GM12878 (cell line): ENCODE measurements at regions not wholly inside any gene's neighbourhood (a gene's known extent, or its start where the extent isn't known, plus 50 kb on each side); places are given as distances from the start of the nearest gene placed in this dataset.

Source experiments
- ATAC-seq: fragments of 200-7000 bp; cut with Tn5 transposase; 3 replicates; pipeline ENCODE4 v1.9.1; 2020; ENCODE audit warnings: mild to moderate bottlenecking, moderate library complexity
- BruUV-seq: library from RNA; stranded (reverse); fragments of 400-500 nt; replicated peaks from 2 replicates; lab custom pipeline; 2021; lab: Mats Ljungman, UMichigan
- CTCF ChIA-PET: fragments of 300-600 bp; sonication (Branson Sonifier 250); formaldehyde crosslinking; extraction: SDS; loops from one replicate; lab custom pipeline; 2021; ENCODE audit warnings: inconsistent platforms; lab: Yijun Ruan, JAX
- POLR2A ChIA-PET: fragments of 350-600 bp; formaldehyde crosslinking; extraction: SDS; loops from one replicate; lab custom pipeline; 2021; ENCODE audit warnings: inconsistent platforms; lab: Charles Lee
- RAD21 ChIA-PET: fragments of 300-600 bp; sonication (Branson Sonifier 250); formaldehyde crosslinking; loops from one replicate; lab custom pipeline; 2023; ENCODE audit warnings: antibody characterized with exemption; ENCODE audit not compliant: unreplicated experiment; lab: Charles Lee
- SMC1A ChIA-PET: fragments of 300-600 bp; sonication (Branson Sonifier 250); formaldehyde crosslinking; loops from one replicate; lab custom pipeline; 2023; ENCODE audit not compliant: unreplicated experiment, uncharacterized antibody; lab: Charles Lee
- DNase-seq: peaks from one replicate; pipeline ENCODE4 v3.0.0-alpha.2; 2011; ENCODE audit warnings: low read depth, low spot score
- FAIRE-seq: peaks from 3 replicates; lab custom pipeline; 2011; peaks lifted over from hg19 to GRCh38; lab: Jason Lieb, UNC
- H2AFZ ChIP-seq: 2 replicates; pipeline ENCODE4 v1.6.0; 2011; ENCODE audit warnings: low read depth, low read length, control low read depth; ENCODE audit not compliant: control insufficient read depth
- H3K27ac ChIP-seq: 2 replicates; pipeline ENCODE4 v1.5.1; 2011; ENCODE audit warnings: control low read depth; ENCODE audit not compliant: control insufficient read depth, insufficient read depth
- H3K27me3 ChIP-seq, 2 experiments: replicated peaks in 1 of 2; 2 replicates each; pipeline versions ENCODE4 v1.6.0 to v1.6.1; 2011; ENCODE audit warnings: low read length in 1 of 2; ENCODE audit not compliant: control insufficient read depth in 2 of 2, insufficient read depth in 2 of 2
- H3K36me3 ChIP-seq, 2 experiments: 2 replicates each; pipeline ENCODE4 v1.5.1; 2011; ENCODE audit warnings: low read length in 1 of 2; ENCODE audit not compliant: control insufficient read depth in 2 of 2, insufficient read depth in 2 of 2
- H3K4me1 ChIP-seq: 2 replicates; pipeline ENCODE4 v1.6.1; 2011; ENCODE audit warnings: mild to moderate bottlenecking, low read length, moderate library complexity, mixed read lengths; ENCODE audit not compliant: control insufficient read depth, insufficient read depth
- H3K4me2 ChIP-seq: 2 replicates; pipeline ENCODE4 v1.6.0; 2011; ENCODE audit warnings: control low read depth; ENCODE audit not compliant: control insufficient read depth, insufficient read depth
- H3K4me3 ChIP-seq: fragments of 200-600 bp; sonication (generic); 2 replicates; pipeline ENCODE4 v1.5.1; 2016
- H3K79me2 ChIP-seq: 2 replicates; pipeline ENCODE4 v1.6.0; 2011; ENCODE audit warnings: low read length; ENCODE audit not compliant: control insufficient read depth, insufficient read depth
- H3K9ac ChIP-seq: 2 replicates; pipeline ENCODE4 v1.8.0; 2011; ENCODE audit warnings: low read length, control low read depth, mixed read lengths; ENCODE audit not compliant: control insufficient read depth, insufficient read depth
- H3K9me3 ChIP-seq: replicated peaks from 3 replicates; pipeline ENCODE4 v1.5.1; 2011; ENCODE audit warnings: mild to moderate bottlenecking, low read length; ENCODE audit not compliant: control insufficient read depth, insufficient read depth
- H4K20me1 ChIP-seq: 2 replicates; pipeline ENCODE4 v1.6.0; 2011; ENCODE audit not compliant: control insufficient read depth, insufficient read depth
- CBFB ChIP-seq: IDR thresholded peaks from 2 replicates; pipeline ENCODE4 v1.6.1; 2016; ENCODE audit warnings: antibody characterized with exemption, low read depth
- CEBPB ChIP-seq, 2 experiments: fragments of 150-350 bp in 1 of 2; IDR thresholded peaks; 2 replicates each; pipeline ENCODE4 v1.6.1; 2012 to 2014; ENCODE audit warnings: low read depth in 2 of 2, low read length in 2 of 2, borderline replicate concordance in 1 of 2, inconsistent platforms in 1 of 2
- CREB1 ChIP-seq: IDR thresholded peaks from 2 replicates; pipeline ENCODE4 v1.6.1; 2012; ENCODE audit warnings: low read depth, mild to moderate bottlenecking, inconsistent platforms
- EGR1 ChIP-seq, 2 experiments: IDR thresholded peaks; 1 replicate in 1 of 2; 2 replicates in 1 of 2; pipeline ENCODE4 v1.6.1; 2011 to 2012; ENCODE audit warnings: low read depth in 2 of 2, low read length in 2 of 2, borderline replicate concordance in 1 of 2, mild to moderate bottlenecking in 1 of 2, moderate library complexity in 1 of 2
- ESRRA ChIP-seq: IDR thresholded peaks from 2 replicates; pipeline ENCODE4 v1.6.1; 2012; ENCODE audit warnings: mild to moderate bottlenecking, low read length, improper control_type of control experiment
- HDAC6 ChIP-seq: fragments of 200-600 bp; sonication (generic); IDR thresholded peaks from one replicate; pipeline ENCODE4 v1.8.0; 2017; ENCODE audit warnings: antibody characterized with exemption; ENCODE audit not compliant: unreplicated experiment
- HDGF ChIP-seq: fragments of 450-650 bp; IDR thresholded peaks from 2 replicates; pipeline ENCODE4 v1.6.1; 2016; ENCODE audit warnings: antibody characterized with exemption
- IKZF2 ChIP-seq, 2 experiments: fragments of 450-650 bp; IDR thresholded peaks; 2 replicates each; pipeline ENCODE4 v1.6.1; 2017; ENCODE audit warnings: mild to moderate bottlenecking in 2 of 2, moderate library complexity in 2 of 2
- MEF2A ChIP-seq: IDR thresholded peaks from 2 replicates; pipeline ENCODE4 v1.6.1; 2011; ENCODE audit warnings: low read depth, mild to moderate bottlenecking, low read length, moderate library complexity; ENCODE audit not compliant: insufficient read depth
- PAX5 ChIP-seq: IDR thresholded peaks from 2 replicates; pipeline ENCODE4 v1.6.1; 2011; ENCODE audit warnings: low read depth, low read length, borderline replicate concordance
- SMC3 ChIP-seq: IDR thresholded peaks from 2 replicates; pipeline ENCODE4 v1.6.1; 2011; ENCODE audit warnings: low read length, improper control_type of control experiment, borderline replicate concordance
- WRNIP1 ChIP-seq: IDR thresholded peaks from 2 replicates; pipeline ENCODE4 v1.6.1; 2011; ENCODE audit warnings: low read depth, low read length, improper control_type of control experiment, borderline replicate concordance
- WGBS: methylation state at CpG from one replicate; pipeline ENCODE4 v1.1.6; 2016; ENCODE audit warnings: low lambda C conversion rate; ENCODE audit not compliant: insufficient replicate concordance, insufficient coverage; ENCODE audit errors: missing lambda C conversion rate; 5-methylcytosine and 5-hydroxymethylcytosine counted together
- in situ Hi-C: fragments of 300-500 bp; cut with MboI; formaldehyde crosslinking; loops from 9 replicates; pipeline ENCODE4 v1.14.3; 2018; ENCODE audit warnings: mixed read lengths
- intact Hi-C: fragments of 100-400 bp; cut with micrococcal nuclease; formaldehyde crosslinking; loops from one replicate; pipeline ENCODE4 v1.14.2; 2022; ENCODE audit not compliant: unreplicated experiment
- TF ChIP-seq, protein P1 (sequence below): IDR thresholded peaks from 2 replicates; pipeline ENCODE4 v1.6.1; 2011; ENCODE audit warnings: borderline replicate concordance, low read depth, mild to moderate bottlenecking, moderate library complexity, mixed read lengths, low read length; ENCODE audit not compliant: insufficient read depth; ENCODE audit errors: extremely low read length
- TF ChIP-seq, protein P2 (sequence below): IDR thresholded peaks from 2 replicates; pipeline ENCODE4 v1.6.1; 2012; ENCODE audit warnings: low read depth, low read length, improper control_type of control experiment
- TF ChIP-seq, protein P3 (sequence below): IDR thresholded peaks from 2 replicates; pipeline ENCODE4 v1.6.1; 2012; ENCODE audit warnings: low read depth, low read length, improper control_type of control experiment
- TF ChIP-seq, protein P4 (sequence below): fragments of 450-650 bp; IDR thresholded peaks from 2 replicates; pipeline ENCODE4 v1.6.1; 2017; ENCODE audit warnings: borderline replicate concordance
- TF ChIP-seq, protein P5 (sequence below): fragments of 450-650 bp; IDR thresholded peaks from 2 replicates; pipeline ENCODE4 v1.6.1; 2017; ENCODE audit warnings: antibody characterized with exemption, mild to moderate bottlenecking, moderate library complexity

DNA sequence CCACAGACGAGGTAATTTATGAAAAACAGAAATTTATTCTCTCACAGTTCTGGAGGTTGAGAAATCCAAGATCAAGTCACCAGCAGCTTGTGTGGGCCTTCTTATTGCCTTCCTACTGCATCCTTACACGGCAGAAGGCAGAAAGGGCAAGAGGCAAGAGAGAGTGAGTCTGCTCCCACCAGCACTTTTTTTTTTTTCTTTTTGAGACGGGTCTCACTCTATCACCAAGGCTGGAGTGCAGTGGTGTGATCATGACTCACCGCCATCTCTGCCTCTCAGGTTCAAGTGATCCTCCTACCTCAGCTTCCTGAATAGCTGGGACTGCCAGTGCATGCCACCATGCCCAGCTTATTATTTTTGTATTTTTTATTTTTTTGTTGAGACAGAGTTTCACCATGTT is 78.5 kb upstream of the HK2 start:
- Histone ChIP-seq H3K9ac (no peak overlapping the region), H2AFZ (no peak overlapping the region), H3K79me2 (no peaks in the 10 kb centered on the region), H3K27ac (no peak overlapping the region), H4K20me1 (no peaks in the 10 kb centered on the region), H3K4me2 (no peak overlapping the region), H3K27me3 (no peaks in the 10 kb centered on the region), H3K4me1 (no peaks in the 10 kb centered on the region), H3K4me3 (no peak overlapping the region), H3K9me3 (peaks cover 4% of the 10 kb centered on the region; the same call in 2 of the 3 replicates), H3K36me3 (no peaks in the 10 kb centered on the region)
- SMC1A ChIA-PET, result interaction anchor here (1.3 kb wide), 2 partner anchors 12 to 29 kb away, joined by 3 to 4 read pairs; no protein-coding TSS in a partner anchor
- TF ChIP-seq, protein P1, sequence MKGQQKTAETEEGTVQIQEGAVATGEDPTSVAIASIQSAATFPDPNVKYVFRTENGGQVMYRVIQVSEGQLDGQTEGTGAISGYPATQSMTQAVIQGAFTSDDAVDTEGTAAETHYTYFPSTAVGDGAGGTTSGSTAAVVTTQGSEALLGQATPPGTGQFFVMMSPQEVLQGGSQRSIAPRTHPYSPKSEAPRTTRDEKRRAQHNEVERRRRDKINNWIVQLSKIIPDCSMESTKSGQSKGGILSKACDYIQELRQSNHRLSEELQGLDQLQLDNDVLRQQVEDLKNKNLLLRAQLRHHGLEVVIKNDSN, result no peak
- TF ChIP-seq HDGF (no peak), ESRRA (no peak), MEF2A (no peak), HDAC6 (no peak), IKZF2 (IDR thresholded peaks at IDR 0.05) (no peak), WRNIP1 (no peak), CREB1 (no peak), CEBPB (IDR thresholded peaks at IDR 0.05; ENCODE audit: borderline replicate concordance in 1 of 2, low read depth in 2 of 2, low read length in 2 of 2) (no peak), CBFB (no peak), SMC3 (no peak), PAX5 (no peak), EGR1 (IDR thresholded peaks at IDR 0.05; ENCODE audit: borderline replicate concordance in 1 of 2, low read depth in 2 of 2, low read length in 2 of 2) (no peak)
- TF ChIP-seq, protein P2, sequence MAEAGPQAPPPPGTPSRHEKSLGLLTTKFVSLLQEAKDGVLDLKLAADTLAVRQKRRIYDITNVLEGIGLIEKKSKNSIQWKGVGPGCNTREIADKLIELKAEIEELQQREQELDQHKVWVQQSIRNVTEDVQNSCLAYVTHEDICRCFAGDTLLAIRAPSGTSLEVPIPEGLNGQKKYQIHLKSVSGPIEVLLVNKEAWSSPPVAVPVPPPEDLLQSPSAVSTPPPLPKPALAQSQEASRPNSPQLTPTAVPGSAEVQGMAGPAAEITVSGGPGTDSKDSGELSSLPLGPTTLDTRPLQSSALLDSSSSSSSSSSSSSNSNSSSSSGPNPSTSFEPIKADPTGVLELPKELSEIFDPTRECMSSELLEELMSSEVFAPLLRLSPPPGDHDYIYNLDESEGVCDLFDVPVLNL, result no peak
- TF ChIP-seq, protein P3, sequence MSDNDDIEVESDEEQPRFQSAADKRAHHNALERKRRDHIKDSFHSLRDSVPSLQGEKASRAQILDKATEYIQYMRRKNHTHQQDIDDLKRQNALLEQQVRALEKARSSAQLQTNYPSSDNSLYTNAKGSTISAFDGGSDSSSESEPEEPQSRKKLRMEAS, result no peak
- TF ChIP-seq, protein P4, sequence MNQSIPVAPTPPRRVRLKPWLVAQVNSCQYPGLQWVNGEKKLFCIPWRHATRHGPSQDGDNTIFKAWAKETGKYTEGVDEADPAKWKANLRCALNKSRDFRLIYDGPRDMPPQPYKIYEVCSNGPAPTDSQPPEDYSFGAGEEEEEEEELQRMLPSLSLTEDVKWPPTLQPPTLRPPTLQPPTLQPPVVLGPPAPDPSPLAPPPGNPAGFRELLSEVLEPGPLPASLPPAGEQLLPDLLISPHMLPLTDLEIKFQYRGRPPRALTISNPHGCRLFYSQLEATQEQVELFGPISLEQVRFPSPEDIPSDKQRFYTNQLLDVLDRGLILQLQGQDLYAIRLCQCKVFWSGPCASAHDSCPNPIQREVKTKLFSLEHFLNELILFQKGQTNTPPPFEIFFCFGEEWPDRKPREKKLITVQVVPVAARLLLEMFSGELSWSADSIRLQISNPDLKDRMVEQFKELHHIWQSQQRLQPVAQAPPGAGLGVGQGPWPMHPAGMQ, result no peak
- TF ChIP-seq, protein P5, sequence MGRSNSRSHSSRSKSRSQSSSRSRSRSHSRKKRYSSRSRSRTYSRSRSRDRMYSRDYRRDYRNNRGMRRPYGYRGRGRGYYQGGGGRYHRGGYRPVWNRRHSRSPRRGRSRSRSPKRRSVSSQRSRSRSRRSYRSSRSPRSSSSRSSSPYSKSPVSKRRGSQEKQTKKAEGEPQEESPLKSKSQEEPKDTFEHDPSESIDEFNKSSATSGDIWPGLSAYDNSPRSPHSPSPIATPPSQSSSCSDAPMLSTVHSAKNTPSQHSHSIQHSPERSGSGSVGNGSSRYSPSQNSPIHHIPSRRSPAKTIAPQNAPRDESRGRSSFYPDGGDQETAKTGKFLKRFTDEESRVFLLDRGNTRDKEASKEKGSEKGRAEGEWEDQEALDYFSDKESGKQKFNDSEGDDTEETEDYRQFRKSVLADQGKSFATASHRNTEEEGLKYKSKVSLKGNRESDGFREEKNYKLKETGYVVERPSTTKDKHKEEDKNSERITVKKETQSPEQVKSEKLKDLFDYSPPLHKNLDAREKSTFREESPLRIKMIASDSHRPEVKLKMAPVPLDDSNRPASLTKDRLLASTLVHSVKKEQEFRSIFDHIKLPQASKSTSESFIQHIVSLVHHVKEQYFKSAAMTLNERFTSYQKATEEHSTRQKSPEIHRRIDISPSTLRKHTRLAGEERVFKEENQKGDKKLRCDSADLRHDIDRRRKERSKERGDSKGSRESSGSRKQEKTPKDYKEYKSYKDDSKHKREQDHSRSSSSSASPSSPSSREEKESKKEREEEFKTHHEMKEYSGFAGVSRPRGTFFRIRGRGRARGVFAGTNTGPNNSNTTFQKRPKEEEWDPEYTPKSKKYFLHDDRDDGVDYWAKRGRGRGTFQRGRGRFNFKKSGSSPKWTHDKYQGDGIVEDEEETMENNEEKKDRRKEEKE, result no peak
- CTCF ChIA-PET, result no interaction called here
- DNase-seq (no peak), FAIRE-seq (no peak), ATAC-seq (no peak)
- POLR2A ChIA-PET, result no interaction called here
- intact Hi-C loops, result no loop called here
- WGBS, result 37% methylated on average over 4 of the region's 4 CpGs
- BruUV-seq, result no TSS peak
- RAD21 ChIA-PET, result no interaction called here
- in situ Hi-C loops, result no loop called here
